ENCODE measurements at regions not wholly inside any gene's neighbourhood (a gene's known extent, or its start where the extent isn't known, plus 50 kb on each side); places are given as distances from the start of the nearest gene placed in this dataset.

DNA sequence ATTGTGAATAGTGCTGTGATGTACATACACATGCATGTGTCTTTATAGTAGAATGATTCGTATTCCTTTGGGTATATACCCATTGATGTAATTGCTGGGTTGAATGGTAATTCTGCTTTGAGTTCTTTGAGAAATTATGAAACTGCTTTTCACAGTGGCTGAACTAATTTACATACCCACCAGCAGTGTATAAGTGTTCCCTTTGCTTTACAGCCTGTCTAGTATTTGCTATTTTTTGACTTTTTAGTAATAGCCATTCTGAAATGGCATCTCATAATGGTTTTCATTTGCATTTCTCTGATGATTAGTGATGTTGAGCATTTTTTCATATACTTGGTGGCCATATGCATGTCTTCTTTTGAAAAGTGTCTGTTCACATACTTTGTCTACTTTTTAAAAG, 54.5 kb upstream of the FAM78B start:
- Histone ChIP-seq H3K27ac (no peak overlapping the region), H3K27me3 (no peaks in the 10 kb centered on the region), H3K4me3 (no peak overlapping the region), H3K4me1 (no peaks in the 10 kb centered on the region), H3K36me3 (no peaks in the 10 kb centered on the region), H3K9me3 (peaks cover 17% of the 10 kb centered on the region)
- 87% methylated on average over 1 of the region's 1 CpG for WGBS
- TF ChIP-seq EP300 (IDR thresholded peaks at IDR 0.05) (no peak), POLR2A (IDR thresholded peaks at IDR 0.05) (no peak), POLR2AphosphoS5 (IDR thresholded peaks at IDR 0.05) (no peak)
- TF ChIP-seq, protein P1, sequence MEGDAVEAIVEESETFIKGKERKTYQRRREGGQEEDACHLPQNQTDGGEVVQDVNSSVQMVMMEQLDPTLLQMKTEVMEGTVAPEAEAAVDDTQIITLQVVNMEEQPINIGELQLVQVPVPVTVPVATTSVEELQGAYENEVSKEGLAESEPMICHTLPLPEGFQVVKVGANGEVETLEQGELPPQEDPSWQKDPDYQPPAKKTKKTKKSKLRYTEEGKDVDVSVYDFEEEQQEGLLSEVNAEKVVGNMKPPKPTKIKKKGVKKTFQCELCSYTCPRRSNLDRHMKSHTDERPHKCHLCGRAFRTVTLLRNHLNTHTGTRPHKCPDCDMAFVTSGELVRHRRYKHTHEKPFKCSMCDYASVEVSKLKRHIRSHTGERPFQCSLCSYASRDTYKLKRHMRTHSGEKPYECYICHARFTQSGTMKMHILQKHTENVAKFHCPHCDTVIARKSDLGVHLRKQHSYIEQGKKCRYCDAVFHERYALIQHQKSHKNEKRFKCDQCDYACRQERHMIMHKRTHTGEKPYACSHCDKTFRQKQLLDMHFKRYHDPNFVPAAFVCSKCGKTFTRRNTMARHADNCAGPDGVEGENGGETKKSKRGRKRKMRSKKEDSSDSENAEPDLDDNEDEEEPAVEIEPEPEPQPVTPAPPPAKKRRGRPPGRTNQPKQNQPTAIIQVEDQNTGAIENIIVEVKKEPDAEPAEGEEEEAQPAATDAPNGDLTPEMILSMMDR (IDR thresholded peaks at IDR 0.05), result no peak
- no peak for DNase-seq (ENCODE audit: low spot score in 2 of 2)

DNA sequence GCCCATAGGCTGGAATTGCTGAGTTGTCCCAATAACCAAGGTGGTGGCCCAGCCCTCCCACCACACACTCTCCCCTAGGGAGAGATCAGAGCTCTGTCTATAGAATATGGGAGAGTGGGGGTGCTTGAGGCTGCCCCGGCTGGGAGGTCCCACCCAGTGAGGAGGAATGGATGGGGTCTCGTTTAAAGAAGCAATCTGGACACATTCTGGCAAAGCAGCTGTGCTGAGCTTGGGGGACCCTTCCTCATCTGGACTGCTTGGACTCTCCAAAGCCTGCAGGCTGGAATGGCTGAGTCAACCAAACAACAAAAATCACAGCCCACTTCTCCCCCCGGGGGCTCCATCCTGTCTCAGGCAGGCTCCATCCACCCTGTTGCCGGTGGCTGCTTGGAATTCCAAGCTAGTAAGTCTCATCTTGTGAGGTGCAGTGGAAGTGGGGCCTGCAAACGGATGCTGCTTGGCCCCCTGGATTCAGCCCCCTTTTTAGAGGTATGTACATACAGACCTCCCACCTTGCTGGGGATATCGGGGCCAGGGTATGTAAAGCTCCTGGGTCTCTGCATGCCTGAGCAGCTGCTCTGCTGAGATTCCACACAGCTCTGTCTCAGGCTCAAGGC, 67.1 kb upstream of the FAM78B start:
- no peaks in the 10 kb centered on the region for H3K36me3 ChIP-seq
- H3K27me3 ChIP-seq, result no peaks in the 10 kb centered on the region
- H3K4me3 ChIP-seq, result no peak overlapping the region
- no peaks in the 10 kb centered on the region for H3K4me1 ChIP-seq
- DNase-seq (ENCODE audit: low spot score in 2 of 2), result no peak
- peaks cover 8% of the 10 kb centered on the region for H3K9me3 ChIP-seq
- TF ChIP-seq POLR2A (IDR thresholded peaks at IDR 0.05), result no peak
- TF ChIP-seq, protein P1 (IDR thresholded peaks at IDR 0.05), result no peak
- no peak for TF ChIP-seq POLR2AphosphoS5 (IDR thresholded peaks at IDR 0.05)
- no peak for TF ChIP-seq EP300 (IDR thresholded peaks at IDR 0.05)
- H3K27ac ChIP-seq, result no peak overlapping the region
- 63% methylated on average over 3 of the region's 6 CpGs for WGBS

DNA sequence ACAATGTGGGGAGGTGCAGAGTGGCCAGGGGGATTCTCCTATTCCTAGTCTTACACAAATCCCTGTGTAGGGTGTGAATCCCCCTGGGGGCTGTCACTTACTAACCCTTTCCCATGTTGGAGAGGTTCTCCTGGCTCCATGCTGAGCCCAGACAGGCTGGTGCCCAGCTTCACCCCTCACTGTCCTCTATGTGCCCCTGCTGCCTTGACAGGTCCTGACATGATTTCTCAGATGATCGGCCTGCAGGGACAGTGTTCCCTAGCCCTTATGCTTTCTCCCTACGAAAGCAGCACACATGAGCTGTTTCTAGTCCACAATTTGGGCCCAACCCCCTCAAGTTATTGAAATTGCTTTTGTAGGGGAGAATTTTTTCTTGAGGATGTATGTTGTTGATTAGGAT, 68.9 kb upstream of the FAM78B start:
- no peak overlapping the region for H3K27ac ChIP-seq
- H3K9me3 ChIP-seq, result peaks cover 8% of the 10 kb centered on the region
- no peaks in the 10 kb centered on the region for H3K4me1 ChIP-seq
- TF ChIP-seq POLR2A (IDR thresholded peaks at IDR 0.05), result no peak
- TF ChIP-seq, protein P1 (IDR thresholded peaks at IDR 0.05), result no peak
- 42% methylated on average over 2 of the region's 2 CpGs for WGBS
- no peaks in the 10 kb centered on the region for H3K27me3 ChIP-seq
- H3K36me3 ChIP-seq, result no peaks in the 10 kb centered on the region
- no peak overlapping the region for H3K4me3 ChIP-seq
- no peak for DNase-seq (ENCODE audit: low spot score in 2 of 2)

DNA sequence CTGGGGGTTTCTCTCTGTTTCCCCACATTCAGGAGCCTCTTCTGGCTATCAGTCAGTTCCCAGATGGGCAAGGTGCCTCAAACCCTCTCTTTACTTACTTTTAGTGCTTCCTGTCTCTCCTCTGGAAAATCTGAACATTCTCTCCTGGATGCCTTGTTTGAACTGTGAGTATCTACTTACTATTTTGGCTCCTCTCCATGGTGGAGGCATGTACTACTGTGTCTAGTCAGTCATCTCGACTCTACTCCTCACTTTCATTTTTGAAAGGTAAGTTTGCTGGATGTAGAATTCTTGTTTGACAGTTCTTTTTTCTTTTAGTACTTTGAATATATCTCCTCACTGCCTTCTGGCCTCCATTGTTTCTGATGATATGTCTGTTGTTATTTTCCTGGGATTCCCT, 70.9 kb upstream of the FAM78B start:
- 46% methylated on average over 1 of the region's 1 CpG for WGBS
- DNase-seq (ENCODE audit: low spot score in 2 of 2), result no peak
- TF ChIP-seq POLR2A (IDR thresholded peaks at IDR 0.05), result no peak
- TF ChIP-seq, protein P1 (IDR thresholded peaks at IDR 0.05), result no peak
- TF ChIP-seq POLR2AphosphoS5 (IDR thresholded peaks at IDR 0.05), result no peak
- TF ChIP-seq EP300 (IDR thresholded peaks at IDR 0.05), result no peak
- H3K36me3 ChIP-seq, result no peaks in the 10 kb centered on the region
- H3K9me3 ChIP-seq, result peaks cover 8% of the 10 kb centered on the region
- no peaks in the 10 kb centered on the region for H3K4me1 ChIP-seq
- H3K27ac ChIP-seq, result no peak overlapping the region
- no peaks in the 10 kb centered on the region for H3K27me3 ChIP-seq
- no peak overlapping the region for H3K4me3 ChIP-seq

DNA sequence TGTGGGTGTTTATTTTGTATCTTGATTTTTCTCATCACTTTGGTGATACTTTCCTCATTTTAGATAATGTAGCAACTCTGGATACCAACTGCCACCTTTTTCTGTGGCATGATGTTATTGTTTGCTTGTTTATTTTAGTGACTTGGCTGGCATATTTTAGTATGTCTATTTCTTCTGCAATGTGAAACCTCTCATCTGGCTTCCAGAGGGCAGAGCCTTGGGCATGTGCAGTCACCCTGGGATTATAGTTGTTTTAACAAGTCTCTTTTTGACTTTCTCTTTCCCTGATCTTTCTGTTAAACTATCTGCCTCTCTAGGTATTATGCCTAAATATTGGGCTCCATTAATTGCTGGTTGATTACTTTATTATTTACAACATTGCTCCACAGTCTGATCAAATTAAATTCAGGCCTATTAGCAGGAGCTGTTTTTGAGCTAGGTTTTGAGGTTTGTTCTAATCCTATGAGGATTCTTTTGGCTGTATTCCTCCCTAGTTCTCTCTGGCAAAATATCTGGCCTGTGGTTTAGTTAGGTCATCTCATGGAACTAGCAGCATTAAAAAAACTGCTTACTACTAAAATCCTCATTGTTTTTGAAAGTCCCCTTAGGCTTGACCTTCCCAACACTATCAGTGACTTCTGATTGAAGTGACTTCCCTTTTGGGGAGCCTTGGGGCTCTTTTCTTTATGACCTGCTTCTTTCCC, 86.4 kb upstream of the FAM78B start:
- Histone ChIP-seq H3K27me3 (no peaks in the 10 kb centered on the region), H3K9me3 (peaks cover 12% of the 10 kb centered on the region), H3K36me3 (no peaks in the 10 kb centered on the region), H3K4me3 (no peak overlapping the region), H3K4me1 (no peaks in the 10 kb centered on the region), H3K27ac (no peak overlapping the region)
- no peak for DNase-seq (ENCODE audit: low spot score in 2 of 2)
- TF ChIP-seq POLR2AphosphoS5 (IDR thresholded peaks at IDR 0.05) (no peak), POLR2A (IDR thresholded peaks at IDR 0.05) (no peak), EP300 (IDR thresholded peaks at IDR 0.05) (no peak)
- TF ChIP-seq, protein P1 (IDR thresholded peaks at IDR 0.05), result no peak
